Uterus (tissue), 2 donors: ENCODE measurements at regions not wholly inside any gene's neighbourhood (a gene's known extent, or its start where the extent isn't known, plus 50 kb on each side); places are given as distances from the start of the nearest gene placed in this dataset.

Source experiments
- POLR2A ChIP-seq, 2 donors: fragments of 450-650 bp; IDR thresholded peaks; one replicate each; pipeline ENCODE4 v1.6.1; 2016; ENCODE audit warnings: antibody characterized with exemption in 2 of 2, mild to moderate bottlenecking in 1 of 2, moderate library complexity in 1 of 2
- TF ChIP-seq, protein P1 (sequence below), 4 experiments: fragments of 200-600 bp in 2 of 4; fragments of 450-650 bp in 2 of 4; sonication (generic) in 2 of 4; IDR thresholded peaks; one replicate each; pipeline ENCODE4 v1.5.1; 2016 to 2019; ENCODE audit warnings: antibody characterized with exemption in 4 of 4, mild to moderate bottlenecking in 2 of 4, moderate library complexity in 1 of 4

- TF ChIP-seq, protein P1, sequence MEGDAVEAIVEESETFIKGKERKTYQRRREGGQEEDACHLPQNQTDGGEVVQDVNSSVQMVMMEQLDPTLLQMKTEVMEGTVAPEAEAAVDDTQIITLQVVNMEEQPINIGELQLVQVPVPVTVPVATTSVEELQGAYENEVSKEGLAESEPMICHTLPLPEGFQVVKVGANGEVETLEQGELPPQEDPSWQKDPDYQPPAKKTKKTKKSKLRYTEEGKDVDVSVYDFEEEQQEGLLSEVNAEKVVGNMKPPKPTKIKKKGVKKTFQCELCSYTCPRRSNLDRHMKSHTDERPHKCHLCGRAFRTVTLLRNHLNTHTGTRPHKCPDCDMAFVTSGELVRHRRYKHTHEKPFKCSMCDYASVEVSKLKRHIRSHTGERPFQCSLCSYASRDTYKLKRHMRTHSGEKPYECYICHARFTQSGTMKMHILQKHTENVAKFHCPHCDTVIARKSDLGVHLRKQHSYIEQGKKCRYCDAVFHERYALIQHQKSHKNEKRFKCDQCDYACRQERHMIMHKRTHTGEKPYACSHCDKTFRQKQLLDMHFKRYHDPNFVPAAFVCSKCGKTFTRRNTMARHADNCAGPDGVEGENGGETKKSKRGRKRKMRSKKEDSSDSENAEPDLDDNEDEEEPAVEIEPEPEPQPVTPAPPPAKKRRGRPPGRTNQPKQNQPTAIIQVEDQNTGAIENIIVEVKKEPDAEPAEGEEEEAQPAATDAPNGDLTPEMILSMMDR (IDR thresholded peaks at IDR 0.05): no peak
- TF ChIP-seq POLR2A (IDR thresholded peaks at IDR 0.05): no peak
Observed at GRCh38 chr12:45670346-45671065, 59.0 kb upstream of the ARID2 start.
